WI38 (cell line): ENCODE measurements at regions not wholly inside any gene's neighbourhood (a gene's known extent, or its start where the extent isn't known, plus 50 kb on each side); places are given as distances from the start of the nearest gene placed in this dataset.
A peak's percentile ranks its signal among the peaks of the same experiment; 100 is the strongest.

Experiments used
- H3K4me3 ChIP-seq: 2 replicates; pipeline ENCODE4 v1.5.1; 2011; ENCODE audit warnings: low read depth, mild to moderate bottlenecking, control low read depth, low read length
- TF ChIP-seq, protein P1 (sequence below): IDR thresholded peaks from 2 replicates; pipeline ENCODE4 v1.5.1; 2012; ENCODE audit warnings: low read depth, mild to moderate bottlenecking, control low read depth, low read length

GRCh38 chrX:40167233-40167849, 69.6 kb upstream of the BCOR start:
- H3K4me3 ChIP-seq, result peak overlapping the region; percentile 29
- TF ChIP-seq, protein P1, sequence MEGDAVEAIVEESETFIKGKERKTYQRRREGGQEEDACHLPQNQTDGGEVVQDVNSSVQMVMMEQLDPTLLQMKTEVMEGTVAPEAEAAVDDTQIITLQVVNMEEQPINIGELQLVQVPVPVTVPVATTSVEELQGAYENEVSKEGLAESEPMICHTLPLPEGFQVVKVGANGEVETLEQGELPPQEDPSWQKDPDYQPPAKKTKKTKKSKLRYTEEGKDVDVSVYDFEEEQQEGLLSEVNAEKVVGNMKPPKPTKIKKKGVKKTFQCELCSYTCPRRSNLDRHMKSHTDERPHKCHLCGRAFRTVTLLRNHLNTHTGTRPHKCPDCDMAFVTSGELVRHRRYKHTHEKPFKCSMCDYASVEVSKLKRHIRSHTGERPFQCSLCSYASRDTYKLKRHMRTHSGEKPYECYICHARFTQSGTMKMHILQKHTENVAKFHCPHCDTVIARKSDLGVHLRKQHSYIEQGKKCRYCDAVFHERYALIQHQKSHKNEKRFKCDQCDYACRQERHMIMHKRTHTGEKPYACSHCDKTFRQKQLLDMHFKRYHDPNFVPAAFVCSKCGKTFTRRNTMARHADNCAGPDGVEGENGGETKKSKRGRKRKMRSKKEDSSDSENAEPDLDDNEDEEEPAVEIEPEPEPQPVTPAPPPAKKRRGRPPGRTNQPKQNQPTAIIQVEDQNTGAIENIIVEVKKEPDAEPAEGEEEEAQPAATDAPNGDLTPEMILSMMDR, result no peak

GRCh38 chrX:40166582-40166981, 68.8 kb upstream of the BCOR start:
- TF ChIP-seq, protein P1, result no peak
- no peak overlapping the region for H3K4me3 ChIP-seq

DNA sequence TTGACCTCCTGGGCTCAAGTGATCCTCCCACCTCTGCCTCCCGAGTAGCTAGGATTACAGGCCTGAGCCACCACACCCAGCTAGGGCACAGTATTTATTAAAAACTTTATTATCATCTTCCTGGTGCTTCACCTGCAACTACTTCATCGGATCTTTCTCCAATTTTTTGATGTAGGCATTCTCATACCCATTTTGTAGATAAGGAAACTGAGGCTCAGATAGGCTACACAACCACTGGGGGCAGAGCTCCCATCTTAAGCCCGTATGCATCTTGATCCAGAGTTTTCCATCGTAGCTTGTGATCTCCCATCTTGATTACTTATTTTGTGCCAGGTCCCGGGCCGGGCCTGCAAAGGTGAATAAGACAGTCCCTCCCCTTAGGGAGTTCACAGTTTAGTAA, 68.1 kb upstream of the BCOR start:
- no peak overlapping the region for H3K4me3 ChIP-seq
- TF ChIP-seq, protein P1, result no peak

DNA sequence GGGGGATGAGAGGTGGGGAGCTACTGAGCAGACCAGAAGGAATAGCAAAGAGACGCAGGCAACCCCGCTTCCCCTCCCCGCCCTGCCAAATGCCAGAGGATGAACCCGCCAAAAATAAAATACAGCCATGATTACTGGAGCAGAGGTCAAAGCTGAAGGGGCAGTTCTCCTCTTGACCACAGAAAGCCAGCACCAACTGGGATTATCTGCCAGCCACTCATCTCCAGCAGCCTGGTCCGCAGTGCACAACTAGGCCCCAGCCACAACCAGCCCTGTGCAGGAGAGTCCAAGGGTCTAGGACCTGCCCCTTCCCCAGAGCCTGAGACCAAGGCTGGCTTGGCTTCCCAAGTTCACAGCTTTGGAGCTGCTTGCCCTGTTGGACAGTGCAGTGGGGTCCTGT, 67.4 kb upstream of the BCOR start:
- no peak overlapping the region for H3K4me3 ChIP-seq
- TF ChIP-seq, protein P1, result no peak

DNA sequence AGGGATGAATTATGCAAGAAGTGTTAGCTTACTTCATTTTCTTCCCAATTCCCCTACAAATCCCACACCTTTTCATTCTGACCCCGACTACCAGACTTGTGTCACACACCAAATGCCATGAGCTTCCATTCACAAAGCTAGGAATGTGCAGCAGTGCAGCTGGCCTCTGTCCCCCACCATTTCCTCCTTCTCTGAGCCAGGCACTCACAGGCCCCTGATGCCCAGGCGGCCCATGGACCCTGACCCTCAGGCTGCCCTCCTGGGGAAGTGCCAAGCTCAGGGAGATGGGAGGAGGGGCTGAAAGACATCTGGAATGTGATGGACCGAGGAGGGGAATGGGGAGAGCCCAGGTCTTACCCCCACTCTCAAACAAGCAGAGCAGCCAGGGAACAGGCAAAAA, 67.0 kb upstream of the BCOR start:
- H3K4me3 ChIP-seq, result no peak overlapping the region

DNA sequence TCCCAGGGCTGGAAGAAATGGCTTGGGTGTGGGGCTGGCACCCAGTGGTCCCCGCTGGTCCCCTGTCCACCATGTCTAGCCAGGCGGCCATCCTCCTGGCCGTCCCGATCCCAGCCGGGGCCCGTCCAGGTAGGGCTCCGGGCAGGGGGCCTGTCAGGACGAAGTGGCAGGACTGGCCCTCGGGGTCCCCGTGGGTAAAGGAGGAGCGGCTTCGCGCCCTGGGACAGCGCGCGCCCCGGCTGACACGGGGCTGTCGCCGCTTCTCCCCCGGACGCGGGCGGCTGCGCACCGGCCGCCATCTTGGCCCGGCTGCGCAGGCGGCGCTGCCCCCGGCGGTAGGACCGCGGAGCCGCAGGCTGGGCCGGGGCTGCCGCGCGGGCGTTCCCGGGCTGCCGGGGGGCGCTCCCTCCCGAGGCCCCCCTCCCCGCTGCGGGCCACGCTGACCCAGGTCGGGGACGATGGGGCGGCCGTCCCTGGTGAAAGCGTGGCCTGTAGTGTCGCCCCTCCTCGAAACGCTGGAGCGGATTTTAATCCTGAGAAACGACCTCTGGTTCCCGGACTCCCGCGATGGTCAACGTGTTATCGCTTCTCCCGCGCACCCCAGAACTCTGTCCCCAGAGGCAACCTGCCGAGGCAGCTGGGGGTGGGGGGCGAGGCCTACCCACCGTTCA, 60.4 kb upstream of the BCOR start:
- TF ChIP-seq, protein P1, result peak; percentile 12; the same call in 1 of the 2 replicates
- H3K4me3 ChIP-seq, result peak overlapping the region; percentile 49

More for the DNA sequence above, 67.0 kb upstream of the BCOR start:
- TF ChIP-seq, protein P1, result no peak

DNA sequence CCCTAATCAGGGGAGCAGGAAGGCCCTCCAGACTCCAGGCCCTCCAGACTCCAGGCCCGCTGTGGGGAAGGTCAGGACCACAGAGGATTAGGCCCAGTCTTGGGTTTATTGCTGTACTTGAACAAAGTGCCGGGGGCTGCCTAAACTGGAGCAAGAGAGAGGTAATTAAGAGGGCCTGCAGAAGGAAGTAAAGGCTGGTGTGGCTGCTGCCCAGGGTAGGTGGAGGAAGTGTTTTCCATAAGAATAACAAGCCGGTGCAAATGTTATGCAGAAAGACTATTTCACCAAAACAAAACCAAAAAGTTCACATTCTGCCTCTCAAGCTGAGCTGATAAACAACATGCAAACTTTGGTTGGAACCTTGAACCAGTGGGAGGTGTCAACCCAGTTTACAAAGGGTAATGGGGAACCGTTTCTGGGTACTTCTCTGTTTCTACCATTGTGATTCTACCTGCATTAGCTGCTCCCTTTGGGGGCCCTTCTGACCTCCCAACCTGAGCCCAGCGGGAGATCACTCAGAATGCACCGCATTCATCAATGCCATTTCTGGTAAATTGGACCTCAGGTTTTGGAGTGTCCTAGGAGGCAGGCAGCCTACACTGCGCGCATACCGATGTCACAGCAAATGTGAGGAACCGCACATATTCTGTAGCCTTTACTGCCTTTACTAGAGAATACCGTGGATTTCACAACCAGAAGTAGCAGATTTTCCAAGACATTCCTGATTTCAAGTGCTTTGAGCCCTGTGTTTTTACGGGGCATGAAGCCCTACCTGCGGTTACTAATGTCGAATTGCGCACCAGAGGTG, 59.7 kb upstream of the BCOR start:
- TF ChIP-seq, protein P1, result no peak
- peak overlapping the region; percentile 49 for H3K4me3 ChIP-seq
